Inflammatory macrophage treated with lipopolysaccharide for 4 hours (primary cell): ENCODE measurements at regions not wholly inside any gene's neighbourhood (a gene's known extent, or its start where the extent isn't known, plus 50 kb on each side); places are given as distances from the start of the nearest gene placed in this dataset.
"Not testable (repeated sequence)": the region's sequence is repeated elsewhere in the genome, so short reads cannot be mapped to it uniquely, and the experiment has no call there.

Source experiments
- DNase-seq: peaks from one replicate; pipeline ENCODE4 v3.0.0-alpha.2; 2020

GRCh38 chr9:31443630-31444457, 940.6 kb upstream of the ACO1 start:
- not testable (repeated sequence) for DNase-seq

- DNase-seq, result no peak
Observed at GRCh38 chr9:31445357-31445756, 939.1 kb upstream of the ACO1 start.

GRCh38 chr9:31445960-31446359, 938.5 kb upstream of the ACO1 start:
- no peak for DNase-seq

- no peak for DNase-seq
Observed at GRCh38 chr9:31467075-31467474, 917.4 kb upstream of the ACO1 start.

- no peak for DNase-seq
Observed at GRCh38 chr9:31470051-31470450, 914.4 kb upstream of the ACO1 start.

- no peak for DNase-seq
Observed at GRCh38 chr9:31471010-31471409, 913.4 kb upstream of the ACO1 start.

- DNase-seq, result no peak
Observed at GRCh38 chr9:31486630-31487029, 897.8 kb upstream of the ACO1 start.

- no peak for DNase-seq
Observed at GRCh38 chr9:31490551-31491106, 893.8 kb upstream of the ACO1 start.

GRCh38 chr9:31492229-31492628, 892.2 kb upstream of the ACO1 start:
- no peak for DNase-seq

GRCh38 chr9:31500422-31500821, 884.0 kb upstream of the ACO1 start:
- no peak for DNase-seq

- no peak for DNase-seq
Observed at GRCh38 chr9:31519011-31519410, 865.4 kb upstream of the ACO1 start.

- no peak for DNase-seq
Observed at GRCh38 chr9:31519424-31519823, 865.0 kb upstream of the ACO1 start.

GRCh38 chr9:31519826-31520225, 864.6 kb upstream of the ACO1 start:
- no peak for DNase-seq

GRCh38 chr9:31520301-31521085, 864.0 kb upstream of the ACO1 start:
- DNase-seq, result no peak

GRCh38 chr9:31535651-31536050, 848.8 kb upstream of the ACO1 start:
- DNase-seq, result no peak

- DNase-seq, result no peak
Observed at GRCh38 chr9:31536471-31536870, 848.0 kb upstream of the ACO1 start.

- no peak for DNase-seq
Observed at GRCh38 chr9:31541721-31542281, 842.6 kb upstream of the ACO1 start.

GRCh38 chr9:31542384-31543055, 841.9 kb upstream of the ACO1 start:
- no peak for DNase-seq

GRCh38 chr9:31554941-31555340, 829.5 kb upstream of the ACO1 start:
- no peak for DNase-seq

GRCh38 chr9:31556667-31557463, 827.6 kb upstream of the ACO1 start:
- DNase-seq, result no peak

GRCh38 chr9:31572190-31572589, 812.3 kb upstream of the ACO1 start:
- DNase-seq, result not testable (repeated sequence)

- DNase-seq, result no peak
Observed at GRCh38 chr9:31573561-31573960, 810.9 kb upstream of the ACO1 start.
